ENCODE measurements at regions not wholly inside any gene's neighbourhood (a gene's known extent, or its start where the extent isn't known, plus 50 kb on each side); places are given as distances from the start of the nearest gene placed in this dataset.

DNA sequence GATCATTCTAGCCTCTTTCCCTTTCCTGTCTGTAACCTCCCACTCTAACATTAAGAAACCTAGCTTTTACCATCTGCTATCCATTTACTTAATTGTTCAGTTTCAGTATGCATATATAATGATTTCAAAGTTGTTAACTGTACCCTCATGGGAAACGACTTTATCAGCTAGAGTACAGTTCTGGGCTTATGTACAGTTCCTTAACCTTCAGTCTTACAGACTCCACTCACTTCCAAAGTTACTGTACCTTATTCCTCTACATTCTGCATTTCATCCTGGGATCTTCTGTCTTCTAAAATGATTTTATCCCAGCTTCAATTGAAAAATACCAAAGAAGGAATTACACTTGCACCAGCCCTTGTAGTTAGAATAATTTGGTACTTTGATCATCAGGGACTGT is 108.7 kb upstream of the KCNE2 start:
- TF ChIP-seq CTCF (IDR thresholded peaks at IDR 0.05) (no peak), POLR2A (IDR thresholded peaks at IDR 0.05) (no peak)

All from breast epithelium (tissue), 3 donors.